ENCODE measurements at regions not wholly inside any gene's neighbourhood (a gene's known extent, or its start where the extent isn't known, plus 50 kb on each side); places are given as distances from the start of the nearest gene placed in this dataset.

DNA sequence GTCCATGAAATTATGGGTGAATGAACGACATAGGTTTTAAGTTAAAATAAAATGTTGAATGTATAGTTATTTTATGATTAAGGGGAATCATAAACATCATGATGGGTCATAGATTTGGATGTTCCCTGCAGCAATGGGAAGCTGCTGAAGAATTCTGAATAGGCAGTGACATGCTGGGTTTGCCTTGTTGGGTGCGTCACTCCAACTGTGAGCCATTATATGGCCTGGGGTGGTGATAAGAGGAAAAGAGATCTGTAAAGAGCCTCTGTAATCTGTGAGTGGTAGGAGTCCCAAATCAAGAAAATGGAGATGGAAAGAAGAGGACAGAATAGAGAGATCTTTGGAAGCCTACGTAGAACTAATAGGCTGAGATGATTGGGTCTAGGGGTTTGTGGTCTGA lies 58.1 kb upstream of the GPR26 start:
- TF ChIP-seq, protein P1, sequence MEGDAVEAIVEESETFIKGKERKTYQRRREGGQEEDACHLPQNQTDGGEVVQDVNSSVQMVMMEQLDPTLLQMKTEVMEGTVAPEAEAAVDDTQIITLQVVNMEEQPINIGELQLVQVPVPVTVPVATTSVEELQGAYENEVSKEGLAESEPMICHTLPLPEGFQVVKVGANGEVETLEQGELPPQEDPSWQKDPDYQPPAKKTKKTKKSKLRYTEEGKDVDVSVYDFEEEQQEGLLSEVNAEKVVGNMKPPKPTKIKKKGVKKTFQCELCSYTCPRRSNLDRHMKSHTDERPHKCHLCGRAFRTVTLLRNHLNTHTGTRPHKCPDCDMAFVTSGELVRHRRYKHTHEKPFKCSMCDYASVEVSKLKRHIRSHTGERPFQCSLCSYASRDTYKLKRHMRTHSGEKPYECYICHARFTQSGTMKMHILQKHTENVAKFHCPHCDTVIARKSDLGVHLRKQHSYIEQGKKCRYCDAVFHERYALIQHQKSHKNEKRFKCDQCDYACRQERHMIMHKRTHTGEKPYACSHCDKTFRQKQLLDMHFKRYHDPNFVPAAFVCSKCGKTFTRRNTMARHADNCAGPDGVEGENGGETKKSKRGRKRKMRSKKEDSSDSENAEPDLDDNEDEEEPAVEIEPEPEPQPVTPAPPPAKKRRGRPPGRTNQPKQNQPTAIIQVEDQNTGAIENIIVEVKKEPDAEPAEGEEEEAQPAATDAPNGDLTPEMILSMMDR (IDR thresholded peaks at IDR 0.05), result no peak
- TF ChIP-seq POLR2AphosphoS5 (IDR thresholded peaks at IDR 0.05), result no peak
- no peak for TF ChIP-seq POLR2A (IDR thresholded peaks at IDR 0.05)
- no peak for TF ChIP-seq EP300 (IDR thresholded peaks at IDR 0.05)

Data from sigmoid colon (tissue), 4 donors.